Nephron (organoid): ENCODE measurements at regions not wholly inside any gene's neighbourhood (a gene's known extent, or its start where the extent isn't known, plus 50 kb on each side); places are given as distances from the start of the nearest gene placed in this dataset.
"Not testable (repeated sequence)": the region's sequence is repeated elsewhere in the genome, so short reads cannot be mapped to it uniquely, and the experiment has no call there.

ENCODE experiments used
- H3K27ac Mint-ChIP-seq, 3 experiments: 2 replicates each; pipeline ENCODE4 v1.8.0; 2020; ENCODE audit warnings: mixed read lengths in 3 of 3, mild to moderate bottlenecking in 2 of 3, moderate library complexity in 1 of 3
- H3K27me3 Mint-ChIP-seq: 2 replicates; pipeline ENCODE4 v1.8.0; 2021; ENCODE audit warnings: low read depth, mild to moderate bottlenecking, moderate library complexity, mixed read lengths
- H3K36me3 Mint-ChIP-seq: 2 replicates; pipeline ENCODE4 v1.8.0; 2020; ENCODE audit warnings: low read depth, mixed read lengths
- H3K4me1 Mint-ChIP-seq: 2 replicates; pipeline ENCODE4 v1.8.0; 2020; ENCODE audit warnings: mixed read lengths
- H3K4me3 Mint-ChIP-seq, 3 experiments: 2 replicates each; pipeline ENCODE4 v1.8.0; 2020; ENCODE audit warnings: mild to moderate bottlenecking in 3 of 3, mixed read lengths in 3 of 3, moderate library complexity in 2 of 3
- H3K9me3 Mint-ChIP-seq: 2 replicates; pipeline ENCODE4 v1.8.0; 2020; ENCODE audit warnings: mixed read lengths
- CTCF ChIP-seq, 3 experiments: fragments of 200-600 bp; sonication (generic); IDR thresholded peaks; one replicate each; pipeline ENCODE4 v1.5.0; 2021; ENCODE audit warnings: antibody characterized with exemption in 3 of 3; ENCODE audit not compliant: unreplicated experiment in 3 of 3

- H3K36me3 Mint-ChIP-seq: no peaks in the 10 kb centered on the region
- no peaks in the 10 kb centered on the region for H3K27me3 Mint-ChIP-seq
- peaks cover 11% of the 10 kb centered on the region for H3K9me3 Mint-ChIP-seq
- H3K4me1 Mint-ChIP-seq: peaks cover 22% of the 10 kb centered on the region
- no peak overlapping the region for H3K4me3 Mint-ChIP-seq
- TF ChIP-seq CTCF (IDR thresholded peaks at IDR 0.05; ENCODE audit: unreplicated experiment in 3 of 3): no peak
- H3K27ac Mint-ChIP-seq: peak overlapping the region; percentile 76 to 94 (median 90)
Measured at GRCh38 chr1:101484689-101485338, 248.0 kb downstream of the S1PR1 start.

GRCh38 chr1:101485712-101486111 is 248.9 kb downstream of the S1PR1 start:
- H3K4me3 Mint-ChIP-seq: no peak overlapping the region
- peaks cover 22% of the 10 kb centered on the region for H3K4me1 Mint-ChIP-seq
- H3K9me3 Mint-ChIP-seq: peaks cover 15% of the 10 kb centered on the region
- TF ChIP-seq CTCF (IDR thresholded peaks at IDR 0.05; ENCODE audit: unreplicated experiment in 3 of 3): no peak
- H3K27me3 Mint-ChIP-seq: no peaks in the 10 kb centered on the region
- H3K27ac Mint-ChIP-seq: peak overlapping the region; percentile 76 to 94 (median 90)
- H3K36me3 Mint-ChIP-seq: no peaks in the 10 kb centered on the region

- H3K27me3 Mint-ChIP-seq, H3K36me3 Mint-ChIP-seq, H3K4me3 Mint-ChIP-seq, H3K27ac Mint-ChIP-seq, H3K4me1 Mint-ChIP-seq: not testable (repeated sequence)
- peaks cover 15% of the 10 kb centered on the region for H3K9me3 Mint-ChIP-seq
Measured at GRCh38 chr1:101492144-101492543, 255.3 kb downstream of the S1PR1 start.

- not testable (repeated sequence) for H3K27ac Mint-ChIP-seq, H3K27me3 Mint-ChIP-seq, H3K4me1 Mint-ChIP-seq, H3K9me3 Mint-ChIP-seq, H3K4me3 Mint-ChIP-seq, H3K36me3 Mint-ChIP-seq
Measured at GRCh38 chr1:101493920-101494319, 257.1 kb downstream of the S1PR1 start.

GRCh38 chr1:101496109-101496508 is 259.3 kb downstream of the S1PR1 start:
- Mint-ChIP-seq H3K4me1 (no peaks in the 10 kb centered on the region), H3K4me3 (no peak overlapping the region), H3K9me3 (no peaks in the 10 kb centered on the region), H3K27ac (no peak overlapping the region), H3K36me3 (no peaks in the 10 kb centered on the region), H3K27me3 (no peaks in the 10 kb centered on the region)
- TF ChIP-seq CTCF (IDR thresholded peaks at IDR 0.05; ENCODE audit: unreplicated experiment in 3 of 3): no peak

- no peaks in the 10 kb centered on the region for H3K36me3 Mint-ChIP-seq
- H3K4me1 Mint-ChIP-seq: no peaks in the 10 kb centered on the region
- H3K27me3 Mint-ChIP-seq: no peaks in the 10 kb centered on the region
- H3K4me3 Mint-ChIP-seq: no peak overlapping the region
- H3K9me3 Mint-ChIP-seq: no peaks in the 10 kb centered on the region
- TF ChIP-seq CTCF (IDR thresholded peaks at IDR 0.05; ENCODE audit: unreplicated experiment in 3 of 3): no peak
- H3K27ac Mint-ChIP-seq: no peak overlapping the region
Measured at GRCh38 chr1:101497881-101498559, 261.2 kb downstream of the S1PR1 start.

- not testable (repeated sequence) for H3K27ac Mint-ChIP-seq, H3K27me3 Mint-ChIP-seq, H3K36me3 Mint-ChIP-seq, H3K4me3 Mint-ChIP-seq, H3K4me1 Mint-ChIP-seq, H3K9me3 Mint-ChIP-seq
Measured at GRCh38 chr1:101504106-101504505, 267.3 kb downstream of the S1PR1 start.

- not testable (repeated sequence) for H3K9me3 Mint-ChIP-seq, H3K27me3 Mint-ChIP-seq, H3K36me3 Mint-ChIP-seq, H3K27ac Mint-ChIP-seq, H3K4me1 Mint-ChIP-seq, H3K4me3 Mint-ChIP-seq
Measured at GRCh38 chr1:101505240-101505639, 268.4 kb downstream of the S1PR1 start.
